Stimulated activated CD4-positive, alpha-beta T cell treated with anti-CD3 and anti-CD28 coated beads, TNF-alpha, amount 100 ng/mL, for 48 hours (primary cell): ENCODE measurements at regions not wholly inside any gene's neighbourhood (a gene's known extent, or its start where the extent isn't known, plus 50 kb on each side); places are given as distances from the start of the nearest gene placed in this dataset.
"Not testable (repeated sequence)": the region's sequence is repeated elsewhere in the genome, so short reads cannot be mapped to it uniquely, and the experiment has no call there.

Experiments used
- DNase-seq, 3 donors: peaks; one replicate each; pipeline ENCODE4 v3.0.0-alpha.2; 2020; ENCODE audit warnings: low read depth in 3 of 3

DNA sequence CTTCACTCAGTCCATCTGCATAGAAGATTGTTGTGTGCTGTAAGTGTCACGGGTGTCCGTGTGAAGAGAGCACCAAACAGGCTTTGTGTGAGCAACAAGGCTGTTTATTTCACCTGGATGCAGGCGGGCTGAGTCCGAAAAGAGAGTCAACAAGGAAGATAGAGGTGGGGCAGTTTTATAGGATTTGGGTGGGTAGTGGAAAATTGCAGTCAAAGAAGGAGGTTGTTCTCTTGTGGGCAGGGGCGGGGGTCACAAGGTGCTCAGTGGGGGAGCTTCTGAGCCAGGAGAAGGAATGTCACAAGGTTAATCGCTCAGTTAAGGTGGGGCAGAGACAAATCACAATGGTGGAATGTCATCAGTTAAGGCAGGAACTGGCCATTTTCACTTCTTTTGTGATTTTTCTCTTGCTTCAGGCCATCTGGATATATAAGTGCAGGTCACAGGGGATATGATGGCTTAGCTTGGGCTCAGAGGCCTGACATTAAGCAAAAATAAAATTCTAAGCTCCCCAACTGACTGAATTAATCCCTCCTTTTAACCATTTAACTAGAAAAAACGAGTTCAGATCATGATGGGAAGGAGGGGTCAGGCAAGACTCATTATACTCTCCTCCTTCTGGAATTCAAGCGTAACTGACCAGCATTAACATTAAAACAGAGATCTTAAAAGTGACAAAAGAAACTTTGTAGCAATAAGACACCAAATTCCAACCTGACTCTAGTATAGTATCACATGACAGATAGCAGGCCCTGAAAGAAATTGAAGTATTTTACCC, 200.5 kb upstream of the DIPK2B start:
- DNase-seq = not testable (repeated sequence)

DNA sequence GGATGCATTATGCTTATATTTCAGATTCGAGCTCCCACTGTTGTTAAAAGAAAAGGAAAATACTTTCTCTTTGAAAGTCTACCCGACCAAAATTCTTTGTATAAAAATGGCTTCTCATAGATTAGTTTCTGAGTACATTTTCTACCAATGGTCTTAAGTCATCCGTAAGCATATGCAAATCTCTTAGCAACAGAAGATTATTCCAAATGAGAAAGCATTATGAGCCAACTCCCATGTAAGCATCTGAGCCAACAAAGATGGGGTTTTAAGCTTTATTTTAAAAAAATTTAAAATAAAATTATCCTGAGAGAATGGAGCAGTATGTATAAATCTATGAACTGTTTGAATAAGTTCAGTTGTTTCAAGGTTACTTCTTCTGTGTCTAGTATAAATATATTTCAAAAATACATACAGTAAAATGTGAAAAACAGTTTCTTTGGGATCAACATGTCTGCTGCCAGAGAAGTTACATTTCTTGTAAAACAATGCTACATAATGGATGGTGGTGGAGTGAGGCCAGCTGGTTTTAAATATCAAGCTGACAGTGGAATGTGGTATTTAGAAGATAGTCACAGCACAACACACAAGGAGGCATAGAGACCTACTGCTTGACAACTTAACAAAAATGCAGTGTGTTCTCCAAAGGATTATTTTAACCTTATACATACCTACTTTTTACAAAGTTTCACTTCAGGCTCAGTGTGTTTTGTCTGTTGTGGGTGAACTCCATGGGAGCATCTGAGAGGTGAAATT, 199.5 kb upstream of the DIPK2B start:
- DNase-seq = no peak

DNA sequence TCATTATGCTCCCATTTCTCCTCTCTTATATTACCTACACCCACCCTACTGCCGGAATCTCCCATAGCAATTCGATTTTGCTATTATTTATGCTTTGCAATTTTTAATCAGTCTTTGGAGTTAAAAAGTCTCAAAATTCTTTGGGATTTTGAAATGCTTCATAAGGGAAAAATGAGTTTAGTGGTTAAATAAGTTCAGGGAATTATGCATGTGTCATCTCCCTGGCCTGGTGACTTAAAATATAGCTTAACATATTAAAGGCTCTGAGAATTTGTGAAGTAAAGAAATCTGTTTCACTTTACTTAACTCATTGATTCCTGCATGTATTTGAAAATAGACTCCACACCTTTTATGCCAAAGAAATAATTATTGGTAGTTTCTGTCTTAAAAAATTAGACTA, 185.1 kb upstream of the DIPK2B start:
- no peak for DNase-seq

DNA sequence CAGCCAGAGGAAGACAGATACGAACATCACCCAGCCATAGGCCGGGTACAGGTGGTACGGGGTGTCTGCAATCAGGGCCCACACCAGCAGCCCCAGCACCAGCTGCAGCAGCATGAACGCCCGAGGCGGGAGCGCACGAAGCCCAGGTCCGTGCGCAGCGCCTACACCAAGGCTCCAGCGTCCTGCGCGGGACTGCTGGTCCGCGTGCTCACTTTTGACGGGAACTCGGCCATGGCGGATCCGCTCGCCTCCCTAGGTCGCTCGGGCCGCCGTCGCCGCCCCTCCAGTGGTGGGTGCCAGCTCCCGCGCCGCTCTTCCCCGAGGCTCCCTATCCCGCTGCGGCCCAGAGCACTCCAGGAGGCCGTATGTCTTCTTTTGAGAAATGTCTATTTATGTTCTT, 181.2 kb upstream of the DIPK2B start:
- no peak for DNase-seq

DNA sequence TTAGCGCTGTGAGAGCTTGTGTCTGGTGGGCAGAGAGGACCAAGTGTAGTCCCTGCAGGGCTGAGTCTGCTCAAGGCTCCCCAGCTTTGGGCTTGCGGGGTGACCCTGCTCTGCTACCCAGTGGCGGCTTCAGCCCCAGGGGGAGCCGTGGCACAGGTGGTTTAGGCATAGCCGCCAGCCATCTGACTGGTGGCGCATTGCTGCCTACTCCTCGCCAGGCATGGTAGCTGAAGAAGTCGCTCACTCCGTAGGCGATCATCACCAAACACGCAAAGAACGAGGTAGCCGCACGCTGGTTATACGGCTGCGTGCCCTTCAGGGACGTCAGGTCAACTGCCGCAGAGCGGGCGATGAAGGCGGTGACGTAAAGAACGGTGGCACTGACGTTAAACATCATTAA, 180.7 kb upstream of the DIPK2B start:
- no peak for DNase-seq

DNA sequence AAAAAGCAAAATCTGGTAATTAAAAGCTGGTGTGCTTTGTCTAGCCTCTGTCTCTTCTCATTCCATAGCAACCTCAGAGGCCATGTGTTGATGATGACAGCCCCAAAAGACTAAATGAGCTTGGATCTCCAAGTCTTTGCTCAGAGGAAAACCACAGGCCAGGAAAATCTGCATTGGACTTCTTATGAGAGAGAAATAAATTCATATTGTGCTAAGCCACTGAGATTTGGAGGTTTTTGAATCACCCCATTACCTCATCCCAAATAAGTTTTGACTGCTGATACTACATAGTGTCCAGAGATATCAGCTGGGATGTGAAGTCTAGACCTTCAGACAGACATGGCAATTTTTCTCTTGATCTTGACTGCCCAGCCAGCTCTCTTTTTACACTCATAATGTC, 178.6 kb upstream of the DIPK2B start:
- DNase-seq = no peak

DNA sequence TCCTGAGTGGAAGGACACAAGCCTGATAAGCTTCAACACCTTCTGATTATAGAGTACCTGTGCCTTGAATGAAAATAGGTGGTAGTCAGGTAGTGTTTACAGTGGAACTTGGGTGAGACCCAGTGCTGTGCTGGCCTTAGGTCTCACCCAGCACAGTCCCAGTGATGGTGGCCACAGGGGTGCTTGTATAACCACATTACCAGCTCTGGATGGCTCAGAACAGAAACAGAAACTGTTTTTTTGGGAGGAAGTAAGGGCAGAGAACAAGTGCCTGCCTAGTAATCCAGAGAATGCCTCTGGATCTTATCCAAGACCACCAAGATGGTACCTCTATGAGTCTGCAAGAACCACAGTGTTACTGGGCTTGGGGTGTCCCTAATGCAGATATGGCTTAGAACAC, 171.5 kb upstream of the DIPK2B start:
- DNase-seq = no peak

DNA sequence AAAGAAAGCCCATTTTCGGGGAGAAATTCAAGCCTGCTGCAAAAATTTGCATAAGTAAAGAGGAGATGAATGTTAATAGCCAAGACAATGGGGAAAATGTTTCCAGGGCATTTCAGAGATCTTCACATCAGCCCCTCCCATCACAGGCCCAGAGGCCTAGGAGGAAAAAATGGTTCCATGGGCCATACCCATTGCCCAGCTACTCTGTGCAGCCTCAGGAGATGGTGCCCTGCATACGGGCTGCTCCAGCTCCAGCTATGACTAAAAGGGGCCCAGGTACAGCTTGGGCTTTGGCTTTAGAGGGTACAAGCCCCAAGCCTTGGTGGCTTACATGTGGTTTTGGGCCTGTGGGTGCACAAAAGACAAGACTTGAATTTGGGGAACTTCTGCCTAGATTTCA, 168.0 kb upstream of the DIPK2B start:
- no peak for DNase-seq

DNA sequence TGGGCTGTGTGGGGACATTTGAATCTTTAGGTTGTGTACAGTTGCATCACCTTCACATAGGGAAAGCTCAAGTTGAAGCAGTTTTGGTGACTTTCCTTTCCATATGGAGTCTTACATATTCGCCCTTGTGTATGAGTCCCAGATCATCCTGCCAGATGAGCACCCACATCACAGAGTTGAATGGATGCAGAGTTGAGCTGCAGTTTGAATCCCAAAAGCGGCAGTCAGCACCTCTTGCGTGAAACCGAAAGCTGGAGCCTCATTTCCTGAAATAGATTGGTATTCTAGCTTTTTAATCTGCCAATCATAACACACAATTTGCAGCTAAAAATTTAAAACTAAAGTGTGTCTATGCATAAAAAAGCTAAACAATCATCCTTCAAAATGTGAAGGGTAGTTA, 162.9 kb upstream of the DIPK2B start:
- DNase-seq = no peak

DNA sequence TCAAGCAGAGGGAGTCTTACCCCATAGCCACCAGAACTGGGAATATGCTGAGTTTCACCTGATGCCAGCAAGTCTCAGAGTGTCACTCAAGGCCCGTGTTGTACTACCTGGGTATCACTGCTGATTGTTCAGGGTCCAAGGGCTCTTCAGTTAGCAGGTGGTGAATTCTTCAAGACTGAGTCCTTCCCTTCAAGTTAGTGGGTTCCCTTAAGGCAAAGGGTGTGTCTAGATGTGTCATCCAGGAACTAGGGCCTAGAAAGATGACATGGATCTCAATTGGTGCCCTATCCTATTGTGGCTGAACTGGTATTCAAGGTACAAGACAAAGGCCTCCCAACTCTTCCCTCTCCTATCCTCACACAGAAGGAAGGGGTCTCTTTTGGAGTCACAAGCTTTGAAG, 159.9 kb upstream of the DIPK2B start:
- no peak for DNase-seq

DNA sequence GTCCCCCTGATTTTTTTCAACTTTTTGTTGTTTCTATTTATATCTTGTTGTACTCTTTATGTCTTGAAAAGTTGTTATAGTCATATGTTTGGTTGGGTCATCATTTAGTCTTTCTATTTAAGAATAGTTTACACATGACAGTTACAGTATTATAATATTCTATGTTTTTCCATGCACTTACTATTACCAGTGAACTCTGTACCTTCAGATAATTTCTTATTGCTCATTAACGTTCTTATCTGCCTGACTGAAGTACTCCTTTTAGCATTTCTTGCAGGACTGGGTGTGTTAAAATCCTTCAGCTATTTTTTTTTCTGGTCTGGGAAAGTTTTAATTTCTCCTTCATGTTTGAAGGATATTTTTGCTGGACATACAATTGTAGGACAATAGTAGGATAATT, 157.7 kb upstream of the DIPK2B start:
- no peak for DNase-seq

DNA sequence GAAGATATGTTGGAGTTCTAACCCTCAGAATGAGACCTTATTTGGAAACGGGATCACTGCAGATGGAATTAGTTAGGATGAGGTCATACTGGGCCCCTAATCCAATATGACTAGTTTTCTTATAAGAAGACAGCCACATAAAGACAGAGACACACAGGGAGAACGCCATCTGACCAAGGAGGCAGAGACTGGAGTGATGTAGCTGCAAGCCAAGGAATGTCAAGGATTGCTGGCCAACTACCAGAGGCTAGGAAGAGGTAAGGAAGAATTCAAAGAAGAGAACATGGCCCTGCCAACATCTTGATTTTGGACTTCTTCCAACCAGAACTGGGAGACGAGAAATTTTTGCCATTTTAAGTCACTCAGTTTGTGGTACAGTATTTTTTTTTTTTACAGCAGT, 152.8 kb upstream of the DIPK2B start:
- no peak for DNase-seq

DNA sequence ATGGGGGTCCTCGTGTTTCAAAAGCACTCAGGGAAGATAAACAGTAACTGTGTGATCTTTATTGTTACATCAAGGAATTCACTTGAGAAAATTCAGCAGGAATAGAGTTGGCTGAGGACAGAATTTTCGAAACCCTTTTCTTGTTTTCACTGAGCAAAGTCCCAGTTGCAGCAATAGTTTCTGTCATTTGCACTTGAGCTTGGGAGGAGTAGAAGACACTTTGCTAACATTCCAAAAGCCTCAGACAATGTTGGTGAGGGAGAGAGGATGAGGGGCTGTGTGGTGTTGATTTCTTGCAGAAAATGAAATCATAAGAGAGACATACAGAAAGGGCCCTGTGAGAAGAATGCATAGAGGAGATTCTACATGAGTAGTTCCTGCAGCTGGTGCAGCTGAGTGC, 151.9 kb upstream of the DIPK2B start:
- DNase-seq = no peak

DNA sequence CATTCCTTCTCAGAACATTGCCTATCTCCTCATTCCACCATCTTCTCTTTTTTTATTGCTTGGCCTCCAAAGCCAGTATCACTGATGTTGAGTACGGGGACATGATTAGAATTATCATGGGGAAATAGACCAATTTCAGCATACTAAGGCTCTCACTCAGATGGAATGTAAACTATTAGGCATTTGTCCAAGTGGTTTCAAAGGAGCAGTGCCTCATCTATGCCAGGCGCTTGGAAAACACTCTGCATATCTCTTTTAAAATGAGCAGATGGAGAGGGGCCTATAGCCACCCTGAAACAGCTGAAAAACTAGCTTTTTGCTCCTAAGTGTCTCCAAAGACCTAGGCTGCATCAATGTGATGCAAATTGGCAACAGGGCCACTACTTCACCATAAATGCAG, 150.8 kb upstream of the DIPK2B start:
- DNase-seq = no peak

DNA sequence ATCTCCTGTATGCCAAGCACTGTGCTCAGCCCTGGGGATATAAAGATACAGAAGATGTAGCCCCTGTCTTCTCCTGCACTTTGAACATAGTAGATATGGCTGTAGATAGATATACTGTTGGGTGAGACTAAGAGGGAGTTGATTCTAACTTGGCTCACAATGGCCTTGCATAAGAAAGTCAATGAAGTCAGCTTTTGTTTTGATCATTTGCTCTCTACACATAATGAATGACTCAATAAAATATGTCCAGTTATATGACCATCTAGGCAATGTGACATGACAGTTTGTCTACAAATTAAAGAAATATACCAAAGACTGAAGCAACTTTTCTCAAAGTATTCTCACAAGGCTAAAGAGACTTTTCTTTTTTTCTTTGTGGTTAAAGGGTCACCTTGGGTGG, 147.6 kb upstream of the DIPK2B start:
- no peak for DNase-seq

DNA sequence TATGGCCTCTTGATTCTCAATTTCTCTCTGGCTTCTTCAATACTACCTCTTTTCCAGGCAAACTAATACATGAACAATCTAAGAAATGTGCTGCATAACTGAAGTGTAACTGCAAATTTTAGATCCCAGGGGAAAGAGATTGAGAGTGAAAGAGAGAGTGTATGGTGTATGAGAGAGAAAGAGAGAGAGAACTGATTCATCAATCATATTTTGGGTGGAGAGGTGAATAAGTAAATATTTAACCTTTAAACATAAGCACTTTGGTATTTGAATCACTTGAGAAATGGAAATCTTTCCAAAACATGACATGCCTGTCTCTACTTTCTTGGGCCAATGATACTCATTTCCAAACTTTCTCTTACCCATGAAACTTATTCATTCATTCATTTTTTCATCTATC, 147.2 kb upstream of the DIPK2B start:
- DNase-seq = no peak

DNA sequence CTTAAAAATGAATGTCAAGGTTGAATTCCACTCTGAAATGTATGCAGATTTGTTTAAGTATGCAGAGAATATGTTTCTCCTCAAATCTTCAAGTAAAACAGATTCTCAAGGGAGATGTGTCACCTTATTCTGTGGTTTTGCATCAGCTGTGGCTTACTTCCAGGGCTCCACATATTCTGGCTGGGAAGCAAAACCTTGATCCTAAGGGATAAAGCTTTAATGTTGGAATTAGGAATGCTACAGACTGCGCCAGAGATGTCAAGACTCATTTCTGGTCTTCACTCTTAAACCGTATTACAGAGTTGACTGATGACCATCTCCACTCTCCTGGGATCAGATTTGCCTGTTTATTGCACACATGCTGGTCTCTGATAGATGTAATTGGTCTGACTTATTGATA, 143.9 kb upstream of the DIPK2B start:
- no peak for DNase-seq

DNA sequence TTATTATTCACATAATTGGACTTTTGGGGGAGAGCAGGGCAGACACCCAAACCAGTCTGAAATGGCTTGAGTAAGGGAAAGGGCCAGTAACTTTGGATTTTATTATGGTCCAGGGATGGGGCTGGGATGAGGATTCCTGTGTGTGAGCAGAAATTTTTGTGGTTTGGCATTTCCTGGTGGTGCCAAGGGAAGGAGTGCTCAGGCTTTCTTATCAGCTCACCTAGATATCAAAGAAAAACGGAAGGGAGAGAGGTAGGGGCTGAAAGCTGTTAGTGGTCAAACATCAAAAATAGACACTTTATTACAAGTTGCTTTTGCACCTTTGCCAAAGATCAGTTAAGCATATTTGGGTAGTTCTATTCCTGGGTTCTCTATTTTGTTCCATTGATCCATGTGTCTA, 128.5 kb upstream of the DIPK2B start:
- DNase-seq = no peak

DNA sequence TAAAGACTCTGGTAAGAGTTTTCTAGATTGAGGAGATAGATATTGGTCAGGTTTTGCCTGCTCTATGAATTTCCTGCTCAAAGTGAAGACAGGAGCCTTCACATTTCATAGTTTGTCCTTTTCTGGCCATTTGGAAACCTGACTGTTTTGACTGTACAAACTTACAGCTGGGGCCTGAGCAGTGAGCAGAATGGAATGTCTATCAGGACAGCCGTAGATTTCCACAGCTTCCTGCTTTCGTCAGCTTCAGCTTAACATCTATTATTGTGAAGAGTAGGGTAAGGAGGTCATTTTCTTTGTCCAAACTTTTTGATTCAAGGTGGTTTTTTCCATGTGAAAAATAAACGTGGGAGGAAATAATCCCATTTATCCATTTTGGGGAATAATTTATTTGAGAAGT, 124.3 kb upstream of the DIPK2B start:
- DNase-seq = no peak

DNA sequence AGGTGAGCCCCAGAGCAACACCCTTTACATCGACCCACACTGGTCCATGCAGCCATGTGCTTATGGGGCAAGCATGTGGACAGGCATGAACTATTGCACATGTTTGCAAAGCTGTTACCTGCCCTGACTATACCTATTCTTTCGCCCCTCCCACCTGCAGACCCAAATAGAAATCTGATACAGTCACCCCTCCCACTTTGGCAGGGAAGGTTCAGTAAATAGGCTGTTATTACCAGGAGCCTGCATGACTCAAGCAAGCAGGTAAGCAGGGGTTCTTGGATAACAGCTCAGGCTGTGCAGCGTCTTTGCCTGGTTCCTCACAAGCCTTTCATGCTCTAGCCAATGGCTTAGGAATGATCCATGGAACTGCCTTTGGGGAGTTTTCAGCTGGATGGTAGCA, 122.7 kb upstream of the DIPK2B start:
- no peak for DNase-seq

DNA sequence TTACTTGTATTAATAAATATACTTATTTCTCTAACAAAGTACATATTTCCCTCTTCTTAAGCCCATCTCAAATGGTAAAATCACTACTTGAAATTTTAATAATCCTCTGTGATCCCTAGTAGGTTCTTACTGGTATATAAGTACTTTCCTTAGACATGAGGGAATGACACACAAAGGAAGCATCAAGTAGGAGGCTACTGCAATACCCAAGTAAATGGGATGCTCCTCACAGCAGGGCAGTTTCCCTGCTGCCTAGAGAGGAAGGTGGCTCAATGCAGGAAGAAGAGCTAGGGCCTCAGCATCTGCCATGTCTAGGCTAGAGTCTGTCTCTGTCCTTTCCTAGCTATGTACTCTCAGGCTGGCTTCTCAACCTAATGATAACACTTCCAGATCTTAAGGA, 122.1 kb upstream of the DIPK2B start:
- DNase-seq = no peak

DNA sequence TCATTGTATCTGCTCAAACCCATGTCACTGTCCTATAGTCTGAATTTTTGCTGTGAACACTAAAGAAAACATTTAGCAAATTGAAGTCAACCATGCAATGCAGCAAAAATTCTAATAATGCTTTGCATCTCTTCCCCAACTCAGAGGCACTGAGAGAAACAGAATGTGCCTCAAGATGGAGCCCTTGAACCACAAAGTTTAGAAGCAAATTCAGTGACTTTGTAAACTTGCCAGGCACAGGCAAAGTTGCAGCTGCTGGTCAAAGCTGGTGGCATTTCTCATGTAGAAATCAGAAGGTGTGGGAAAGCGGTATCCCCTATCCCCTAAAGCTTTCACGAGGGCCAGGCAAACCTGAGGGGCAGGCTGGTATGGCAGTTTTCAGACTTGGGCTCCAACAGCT, 121.7 kb upstream of the DIPK2B start:
- no peak for DNase-seq

DNA sequence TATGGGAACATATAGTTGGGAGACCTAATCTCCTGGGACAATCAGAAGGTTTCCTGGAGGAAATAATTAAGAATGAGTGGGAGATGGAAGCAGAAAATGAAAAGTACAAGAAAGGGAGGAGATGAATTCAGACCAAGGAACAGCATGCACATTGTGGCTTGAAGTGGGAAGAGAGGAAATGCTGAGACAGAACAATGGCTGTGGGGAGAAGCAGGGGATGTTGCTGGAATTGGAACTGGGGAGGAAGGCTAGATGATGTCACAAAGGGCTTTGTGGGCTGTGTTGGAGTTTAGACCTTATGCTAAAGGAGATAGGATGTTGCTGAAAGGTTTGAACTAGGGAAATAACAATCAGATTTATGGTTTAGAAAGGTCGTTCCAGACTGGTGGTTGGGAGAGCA, 119.5 kb upstream of the DIPK2B start:
- DNase-seq = no peak

DNA sequence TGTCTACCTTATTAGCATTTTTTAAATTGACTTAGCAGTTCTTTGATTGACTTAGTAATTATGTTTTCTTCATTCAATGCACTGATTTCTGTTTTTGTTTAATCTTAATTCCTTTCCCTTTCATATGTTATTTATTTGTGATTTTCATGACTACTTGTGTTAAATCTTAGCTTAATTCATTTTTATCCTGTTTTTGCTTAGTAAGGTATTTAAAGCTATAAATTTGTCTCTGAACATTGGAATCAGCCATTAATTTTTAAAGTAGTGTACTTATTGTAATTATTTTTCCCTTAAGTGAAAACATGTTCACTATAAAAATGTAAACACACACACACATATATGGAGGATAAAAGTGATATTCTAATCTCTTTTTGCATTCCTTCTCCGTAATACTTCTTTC, 109.1 kb upstream of the DIPK2B start:
- DNase-seq = no peak
